PFSK-1 (cell line): ENCODE measurements at regions not wholly inside any gene's neighbourhood (a gene's known extent, or its start where the extent isn't known, plus 50 kb on each side); places are given as distances from the start of the nearest gene placed in this dataset.

Source experiments
- FOXP2 ChIP-seq: optimal IDR thresholded peaks from 2 replicates; pipeline ENCODE3; 2011; ENCODE audit warnings: borderline replicate concordance, control low read depth, inconsistent platforms; ENCODE audit not compliant: insufficient read depth; ENCODE audit errors: extremely low read length, extremely low read depth
- POLR2AphosphoS5 ChIP-seq: IDR thresholded peaks from 2 replicates; pipeline ENCODE4 v1.6.1; 2012; ENCODE audit warnings: low read depth, mild to moderate bottlenecking, control low read depth, low read length, moderate library complexity
- REST ChIP-seq, 2 experiments: IDR thresholded peaks; 2 replicates each; pipeline versions ENCODE4 v1.6.1 to v1.8.0; 2011 to 2012; ENCODE audit warnings: low read depth in 2 of 2, low read length in 2 of 2, control low read depth in 1 of 2, inconsistent platforms in 1 of 2, mild to moderate bottlenecking in 1 of 2, moderate library complexity in 1 of 2; ENCODE audit not compliant: insufficient read depth in 1 of 2
- SIN3A ChIP-seq: IDR thresholded peaks from 2 replicates; pipeline ENCODE4 v1.6.1; 2012; ENCODE audit warnings: mild to moderate bottlenecking, low read length, moderate library complexity, borderline replicate concordance; ENCODE audit not compliant: insufficient read depth
- TAF1 ChIP-seq: IDR thresholded peaks from 2 replicates; pipeline ENCODE4 v1.6.1; 2012; ENCODE audit warnings: low read length, control low read depth, borderline replicate concordance; ENCODE audit not compliant: insufficient read depth

DNA sequence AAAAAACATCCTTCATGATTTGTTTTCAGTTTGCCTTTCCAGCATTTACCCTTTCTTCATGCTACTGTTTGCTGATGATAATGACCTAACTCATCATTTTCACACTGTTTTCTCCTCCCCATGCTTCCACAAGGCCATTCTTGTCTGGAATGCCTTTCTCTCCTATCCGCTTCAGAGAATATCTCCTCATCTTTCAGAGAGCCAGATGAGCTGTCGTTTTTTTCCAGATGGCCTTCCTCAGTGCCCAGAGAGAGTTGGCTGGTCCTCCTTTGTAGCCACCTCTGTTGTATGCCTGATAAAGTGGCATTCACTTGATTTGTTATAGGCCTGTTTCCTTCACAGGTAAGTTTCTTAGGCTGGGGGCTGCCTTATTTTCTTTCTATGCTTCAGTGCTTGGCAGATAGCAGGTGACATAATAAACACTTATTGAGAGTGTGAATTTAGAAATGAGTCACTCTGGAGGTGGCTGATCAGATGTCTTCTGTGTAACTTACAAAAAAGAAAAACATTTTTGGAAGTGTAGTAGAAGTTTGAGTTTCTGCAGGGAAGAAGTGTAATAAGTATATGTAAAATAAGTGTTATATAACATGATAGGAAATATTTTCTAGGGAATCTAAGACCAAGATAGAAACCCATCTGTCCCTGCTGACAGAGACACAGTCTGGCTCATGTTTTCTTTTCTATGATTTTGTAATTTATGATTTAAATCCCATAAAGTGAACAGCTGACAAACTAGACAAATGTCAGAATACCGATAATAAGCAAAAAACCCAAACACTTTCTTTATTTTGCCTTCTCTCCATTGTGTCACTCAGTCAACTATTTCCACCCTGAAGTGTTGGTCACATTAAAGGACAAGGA is 174.5 kb downstream of the DACT1 start:
- TF ChIP-seq SIN3A (no peak), POLR2AphosphoS5 (no peak), REST (IDR thresholded peaks at IDR 0.05; ENCODE audit: insufficient read depth in 1 of 2, low read depth in 2 of 2, low read length in 2 of 2) (no peak), FOXP2 (no peak), TAF1 (no peak)

DNA sequence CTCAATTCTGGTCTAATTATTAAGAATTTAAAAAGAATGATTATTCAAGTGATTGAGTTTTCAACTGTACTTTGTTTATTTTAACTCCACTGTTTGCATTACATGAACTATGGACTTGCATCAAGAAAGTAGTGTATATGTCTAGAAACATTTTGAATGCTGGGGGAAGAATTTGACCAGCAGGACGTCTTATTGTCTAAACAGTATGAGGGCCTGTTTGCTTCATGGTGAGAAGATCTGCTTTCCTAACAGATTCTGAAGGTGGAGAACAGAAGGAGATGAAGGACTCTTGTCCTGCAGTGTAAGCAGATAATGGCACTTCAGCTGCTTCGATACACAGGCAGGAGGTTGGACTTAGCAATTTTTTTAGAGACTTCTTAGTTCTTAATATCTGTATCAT is 176.0 kb downstream of the DACT1 start:
- TF ChIP-seq TAF1 (no peak), SIN3A (no peak), POLR2AphosphoS5 (no peak), REST (IDR thresholded peaks at IDR 0.05; ENCODE audit: insufficient read depth in 1 of 2, low read depth in 2 of 2, low read length in 2 of 2) (no peak), FOXP2 (no peak)

- no peak for TF ChIP-seq TAF1
- no peak for TF ChIP-seq REST (IDR thresholded peaks at IDR 0.05; ENCODE audit: insufficient read depth in 1 of 2, low read depth in 2 of 2, low read length in 2 of 2)
- TF ChIP-seq FOXP2, result no peak
- TF ChIP-seq POLR2AphosphoS5, result no peak
- TF ChIP-seq SIN3A, result no peak
Measured at GRCh38 chr14:58814466-58814865, 176.7 kb downstream of the DACT1 start.

DNA sequence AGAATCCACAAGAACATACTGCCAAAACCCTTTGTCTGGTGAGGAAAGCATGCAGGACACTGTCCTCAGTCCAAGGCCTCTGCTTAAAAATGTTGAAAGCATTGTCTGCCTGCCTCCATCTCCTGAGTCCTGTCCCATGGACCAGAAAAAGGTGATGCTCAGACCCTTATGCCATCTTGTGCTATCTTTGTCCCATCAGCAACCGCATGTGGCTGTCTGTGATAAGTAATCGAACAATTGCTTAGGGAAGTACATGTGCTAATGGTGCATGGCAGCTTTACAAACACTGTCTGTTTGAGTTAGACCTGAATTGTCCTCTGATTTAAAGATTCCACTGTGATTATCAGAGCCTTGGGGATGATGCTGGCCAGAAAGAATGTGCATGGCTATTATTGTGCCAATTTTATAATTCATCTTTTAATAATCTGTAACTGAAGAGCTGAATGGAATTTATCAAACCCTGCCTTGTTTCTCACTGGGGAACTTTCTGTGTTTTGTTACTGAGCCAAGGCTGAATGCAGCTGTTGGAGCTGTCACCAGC is 177.5 kb downstream of the DACT1 start:
- TF ChIP-seq TAF1 (no peak), POLR2AphosphoS5 (no peak), REST (IDR thresholded peaks at IDR 0.05; ENCODE audit: insufficient read depth in 1 of 2, low read depth in 2 of 2, low read length in 2 of 2) (no peak), SIN3A (no peak), FOXP2 (no peak)
